Activated naive CD4-positive, alpha-beta T cell treated with anti-CD3 and anti-CD28 coated beads for 36 hours (primary cell): ENCODE measurements at regions not wholly inside any gene's neighbourhood (a gene's known extent, or its start where the extent isn't known, plus 50 kb on each side); places are given as distances from the start of the nearest gene placed in this dataset.
"Not testable (repeated sequence)": the region's sequence is repeated elsewhere in the genome, so short reads cannot be mapped to it uniquely, and the experiment has no call there.

Experiments
- CTCF ChIA-PET: fragments of 350-600 bp; sonication (Branson Sonifier 250); formaldehyde crosslinking; loops from one replicate; lab custom pipeline; 2021; ENCODE audit warnings: antibody characterized with exemption; lab: Charles Lee
- DNase-seq: peaks from one replicate; pipeline ENCODE4 v3.0.0-alpha.2; 2020
- H3K27ac Mint-ChIP-seq: one replicate; pipeline ENCODE4 v1.8.0; 2021; ENCODE audit warnings: mild to moderate bottlenecking, mixed read lengths
- H3K27me3 Mint-ChIP-seq: one replicate; pipeline ENCODE4 v1.8.0; 2021; ENCODE audit warnings: low read depth, mixed read lengths
- H3K36me3 Mint-ChIP-seq: one replicate; pipeline ENCODE4 v1.8.0; 2021; ENCODE audit warnings: low read depth, mixed read lengths
- H3K4me1 Mint-ChIP-seq: one replicate; pipeline ENCODE4 v1.8.0; 2021; ENCODE audit warnings: low read depth, mixed read lengths
- H3K4me3 Mint-ChIP-seq: one replicate; pipeline ENCODE4 v1.8.0; 2021; ENCODE audit warnings: mild to moderate bottlenecking, moderate library complexity, mixed read lengths
- H3K9me3 Mint-ChIP-seq: one replicate; pipeline ENCODE4 v1.8.0; 2021; ENCODE audit warnings: mixed read lengths
- intact Hi-C: fragments of 100-400 bp; cut with micrococcal nuclease; formaldehyde crosslinking; loops from one replicate; pipeline ENCODE4 v1.15.1; 2023

DNA sequence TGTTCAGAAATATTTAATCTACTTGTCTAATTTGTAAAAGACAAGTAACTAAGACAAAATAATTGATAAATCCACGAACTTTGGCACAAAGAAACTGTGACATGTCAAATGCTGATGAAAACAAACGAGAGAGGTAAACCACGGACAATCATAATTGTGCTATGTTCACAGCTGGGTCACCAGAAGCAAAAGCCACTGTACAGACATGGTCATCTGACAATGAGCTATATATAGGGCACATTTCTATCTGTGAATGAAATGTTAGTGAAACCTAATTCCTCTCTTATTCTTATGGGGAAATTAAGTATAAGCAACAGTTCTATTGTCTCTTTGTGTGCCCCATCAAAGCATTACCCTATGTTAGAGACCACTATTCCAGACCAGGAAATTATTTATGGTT is 444.0 kb upstream of the TRAM1L1 start:
- Mint-ChIP-seq H3K9me3 (peaks cover 1% of the 10 kb centered on the region), H3K4me1 (no peaks in the 10 kb centered on the region), H3K27ac (no peak overlapping the region), H3K27me3 (no peaks in the 10 kb centered on the region), H3K36me3 (no peaks in the 10 kb centered on the region), H3K4me3 (no peak overlapping the region)
- CTCF ChIA-PET = no interaction called here
- intact Hi-C loops = no loop called here
- no peak for DNase-seq

DNA sequence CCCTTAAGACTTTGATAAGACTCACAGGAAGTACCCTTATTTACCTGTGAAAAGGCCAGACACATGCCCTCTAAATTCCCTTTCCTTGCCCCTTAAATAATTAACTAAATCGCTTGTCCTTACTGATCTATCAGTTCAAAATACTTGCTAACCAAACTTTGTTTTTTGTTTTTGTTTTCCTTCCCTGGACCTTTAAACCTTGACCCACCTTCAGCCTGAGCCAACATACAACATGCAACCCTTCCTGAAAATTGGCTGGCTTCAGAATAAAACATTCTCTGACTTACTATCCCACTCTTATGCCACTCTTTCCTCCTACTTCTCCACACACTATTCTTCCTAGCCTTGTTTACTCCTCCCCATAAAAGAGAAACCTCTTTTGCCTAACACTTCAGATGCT is 448.1 kb upstream of the TRAM1L1 start:
- Mint-ChIP-seq H3K27me3 (no peaks in the 10 kb centered on the region), H3K9me3 (peaks cover 2% of the 10 kb centered on the region), H3K27ac (no peak overlapping the region), H3K36me3 (no peaks in the 10 kb centered on the region), H3K4me3 (no peak overlapping the region), H3K4me1 (no peaks in the 10 kb centered on the region)
- intact Hi-C loops = no loop called here
- no peak for DNase-seq
- CTCF ChIA-PET = no interaction called here

GRCh38 chr4:117545039-117545438 is 459.7 kb upstream of the TRAM1L1 start:
- Mint-ChIP-seq H3K4me1 (no peaks in the 10 kb centered on the region), H3K27ac (no peak overlapping the region), H3K9me3 (no peaks in the 10 kb centered on the region), H3K27me3 (no peaks in the 10 kb centered on the region), H3K4me3 (no peak overlapping the region), H3K36me3 (no peaks in the 10 kb centered on the region)
- CTCF ChIA-PET = no interaction called here
- DNase-seq = no peak
- intact Hi-C loops = no loop called here

- CTCF ChIA-PET = no interaction called here
- Mint-ChIP-seq H3K27me3 (no peaks in the 10 kb centered on the region), H3K4me3 (no peak overlapping the region), H3K9me3 (no peaks in the 10 kb centered on the region), H3K4me1 (no peaks in the 10 kb centered on the region), H3K27ac (no peak overlapping the region), H3K36me3 (no peaks in the 10 kb centered on the region)
- no peak for DNase-seq
- intact Hi-C loops = no loop called here
These were observed 464.1 kb upstream of the TRAM1L1 start for GRCh38 chr4:117549524-117549923.

DNA sequence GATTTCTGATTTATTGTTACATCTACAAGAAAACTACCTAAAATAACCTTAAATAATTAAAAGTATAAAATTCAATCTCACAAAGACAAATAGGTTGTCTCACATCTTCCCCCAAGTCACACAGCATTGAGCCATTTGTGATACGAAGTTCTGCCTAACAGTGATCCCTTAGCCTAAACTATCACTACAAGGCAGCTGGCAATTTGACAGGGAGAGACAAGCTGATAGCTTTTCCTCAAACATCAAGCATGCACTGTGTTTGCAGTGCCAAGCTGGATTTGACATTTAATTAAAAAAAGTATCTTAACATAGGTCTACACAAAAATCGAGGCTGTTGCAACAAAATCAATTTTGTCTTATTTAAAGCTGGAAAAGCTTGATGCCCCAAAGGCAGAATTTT is 464.7 kb upstream of the TRAM1L1 start:
- CTCF ChIA-PET = no interaction called here
- Mint-ChIP-seq H3K36me3 (no peaks in the 10 kb centered on the region), H3K9me3 (no peaks in the 10 kb centered on the region), H3K27ac (no peak overlapping the region), H3K4me1 (no peaks in the 10 kb centered on the region), H3K4me3 (no peak overlapping the region), H3K27me3 (no peaks in the 10 kb centered on the region)
- no peak for DNase-seq
- intact Hi-C loops = no loop called here

GRCh38 chr4:117560329-117560728 is 474.0 kb upstream of the NDST3 start:
- CTCF ChIA-PET = no interaction called here

DNA sequence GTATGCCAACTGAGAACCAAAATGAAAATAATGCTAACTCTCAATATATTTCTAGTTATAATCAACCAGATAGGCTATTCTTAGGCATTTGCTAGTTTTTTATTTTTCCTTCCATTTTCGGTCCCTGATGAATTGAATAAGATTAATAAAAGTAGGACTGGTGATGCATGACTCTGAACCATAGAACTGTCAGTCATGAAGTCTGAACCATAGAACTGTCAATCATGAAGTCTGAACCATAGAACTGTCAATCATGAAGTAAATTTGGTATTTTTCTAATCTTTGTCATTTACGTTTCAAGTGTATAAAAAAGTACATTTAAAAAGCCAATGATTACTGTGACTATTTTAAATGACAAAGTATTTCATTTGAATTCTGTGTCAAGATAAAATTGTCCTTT is 460.2 kb upstream of the NDST3 start:
- H3K27ac Mint-ChIP-seq = no peak overlapping the region
- DNase-seq = no peak
- H3K9me3 Mint-ChIP-seq = peaks cover 4% of the 10 kb centered on the region
- intact Hi-C loops = no loop called here
- H3K27me3 Mint-ChIP-seq = no peaks in the 10 kb centered on the region
- no peak overlapping the region for H3K4me3 Mint-ChIP-seq
- H3K36me3 Mint-ChIP-seq = no peaks in the 10 kb centered on the region
- no peaks in the 10 kb centered on the region for H3K4me1 Mint-ChIP-seq
- CTCF ChIA-PET = no interaction called here

More at GRCh38 chr4:117560329-117560728, 474.0 kb upstream of the NDST3 start:
- intact Hi-C loops = no loop called here
- Mint-ChIP-seq H3K9me3 (no peaks in the 10 kb centered on the region), H3K36me3 (no peaks in the 10 kb centered on the region), H3K27me3 (no peaks in the 10 kb centered on the region), H3K4me1 (no peaks in the 10 kb centered on the region), H3K4me3 (no peak overlapping the region), H3K27ac (no peak overlapping the region)
- DNase-seq = no peak

- no peaks in the 10 kb centered on the region for H3K36me3 Mint-ChIP-seq
- no peaks in the 10 kb centered on the region for H3K4me1 Mint-ChIP-seq
- CTCF ChIA-PET = no interaction called here
- intact Hi-C loops = no loop called here
- H3K27ac Mint-ChIP-seq = no peak overlapping the region
- H3K9me3 Mint-ChIP-seq = peaks cover 4% of the 10 kb centered on the region
- H3K27me3 Mint-ChIP-seq = no peaks in the 10 kb centered on the region
- H3K4me3 Mint-ChIP-seq = no peak overlapping the region
- DNase-seq = no peak
These were observed 458.4 kb upstream of the NDST3 start for GRCh38 chr4:117575850-117576249.

GRCh38 chr4:117577686-117578311 is 456.5 kb upstream of the NDST3 start:
- Mint-ChIP-seq H3K27ac (no peak overlapping the region), H3K36me3 (no peaks in the 10 kb centered on the region), H3K4me3 (no peak overlapping the region), H3K4me1 (no peaks in the 10 kb centered on the region), H3K27me3 (no peaks in the 10 kb centered on the region), H3K9me3 (peaks cover 2% of the 10 kb centered on the region)
- intact Hi-C loops = no loop called here
- CTCF ChIA-PET = no interaction called here
- no peak for DNase-seq

GRCh38 chr4:117588771-117589170 is 445.5 kb upstream of the NDST3 start:
- intact Hi-C loops = no loop called here
- H3K9me3 Mint-ChIP-seq = no peaks in the 10 kb centered on the region

GRCh38 chr4:117596917-117597480 is 437.3 kb upstream of the NDST3 start:
- Mint-ChIP-seq H3K4me3 (no peak overlapping the region), H3K4me1 (no peaks in the 10 kb centered on the region), H3K27ac (no peak overlapping the region), H3K9me3 (peaks cover 3% of the 10 kb centered on the region), H3K27me3 (no peaks in the 10 kb centered on the region), H3K36me3 (no peaks in the 10 kb centered on the region)
- intact Hi-C loops = no loop called here
- DNase-seq = no peak
- CTCF ChIA-PET = no interaction called here

More at GRCh38 chr4:117588771-117589170, 445.5 kb upstream of the NDST3 start:
- H3K4me1 Mint-ChIP-seq = no peaks in the 10 kb centered on the region
- no peak overlapping the region for H3K27ac Mint-ChIP-seq
- DNase-seq = no peak
- no peaks in the 10 kb centered on the region for H3K27me3 Mint-ChIP-seq
- no peaks in the 10 kb centered on the region for H3K36me3 Mint-ChIP-seq
- CTCF ChIA-PET = no interaction called here
- H3K4me3 Mint-ChIP-seq = no peak overlapping the region

GRCh38 chr4:117599393-117599792 is 434.9 kb upstream of the NDST3 start:
- CTCF ChIA-PET, H3K27ac Mint-ChIP-seq, H3K27me3 Mint-ChIP-seq, intact Hi-C loops, H3K4me1 Mint-ChIP-seq, H3K9me3 Mint-ChIP-seq, DNase-seq, H3K4me3 Mint-ChIP-seq, H3K36me3 Mint-ChIP-seq: not testable (repeated sequence)

- H3K9me3 Mint-ChIP-seq, H3K36me3 Mint-ChIP-seq, DNase-seq, H3K27me3 Mint-ChIP-seq, CTCF ChIA-PET, H3K4me1 Mint-ChIP-seq, H3K27ac Mint-ChIP-seq, H3K4me3 Mint-ChIP-seq, intact Hi-C loops: not testable (repeated sequence)
These were observed 433.4 kb upstream of the NDST3 start for GRCh38 chr4:117600936-117601335.
